M059J (cell line): ENCODE measurements at regions not wholly inside any gene's neighbourhood (a gene's known extent, or its start where the extent isn't known, plus 50 kb on each side); places are given as distances from the start of the nearest gene placed in this dataset.
A peak's percentile ranks its signal among the peaks of the same experiment; 100 is the strongest.

Source experiments
- DNase-seq: peaks from one replicate; pipeline ENCODE4 v3.0.0-alpha.2; 2012; ENCODE audit warnings: low read depth

- DNase-seq = peak; percentile 53
Measured at GRCh38 chr11:104594228-104594958, 303.9 kb downstream of the CASP12 start.

GRCh38 chr11:104588970-104589369 is 309.3 kb downstream of the CASP12 start:
- no peak for DNase-seq

- no peak for DNase-seq
Measured at GRCh38 chr11:104588446-104588845, 309.8 kb downstream of the CASP12 start.

GRCh38 chr11:104584823-104585222 is 313.4 kb downstream of the CASP12 start:
- no peak for DNase-seq

GRCh38 chr11:104583857-104584256 is 314.4 kb downstream of the CASP12 start:
- DNase-seq = no peak

GRCh38 chr11:104582431-104582830 is 315.8 kb downstream of the CASP12 start:
- DNase-seq = no peak

GRCh38 chr11:104581246-104581980 is 316.8 kb downstream of the CASP12 start:
- DNase-seq = peak; percentile 16

- peak; percentile 60 for DNase-seq
Measured at GRCh38 chr11:104573441-104573990, 324.7 kb downstream of the CASP12 start.

GRCh38 chr11:104572279-104572678 is 326.0 kb downstream of the CASP12 start:
- peak; percentile 63 for DNase-seq

- DNase-seq = peak; percentile 89
Measured at GRCh38 chr11:104570078-104570701, 328.1 kb downstream of the CASP12 start.

- DNase-seq = no peak
Measured at GRCh38 chr11:104565583-104565961, 332.7 kb downstream of the CASP12 start.

GRCh38 chr11:104564921-104565582 is 333.2 kb downstream of the CASP12 start:
- no peak for DNase-seq

GRCh38 chr11:104556606-104557301 is 341.5 kb downstream of the CASP12 start:
- DNase-seq = no peak

- peak; percentile 23 for DNase-seq
Measured at GRCh38 chr11:104549019-104549418, 349.2 kb downstream of the CASP12 start.

- peak; percentile 22 for DNase-seq
Measured at GRCh38 chr11:104547996-104548661, 350.1 kb downstream of the CASP12 start.

GRCh38 chr11:104546501-104546900 is 351.8 kb downstream of the CASP12 start:
- DNase-seq = no peak

GRCh38 chr11:104541701-104542100 is 356.6 kb downstream of the CASP12 start:
- no peak for DNase-seq

GRCh38 chr11:104538313-104538712 is 359.9 kb downstream of the CASP12 start:
- DNase-seq = no peak

- peak; percentile 61 for DNase-seq
Measured at GRCh38 chr11:104534278-104534677, 364.0 kb downstream of the CASP12 start.

- DNase-seq = no peak
Measured at GRCh38 chr11:104531894-104532293, 366.4 kb downstream of the CASP12 start.

- peak; percentile 35 for DNase-seq
Measured at GRCh38 chr11:104531075-104531474, 367.1 kb upstream of the PDGFD start.
